NCI-H69 (cell line): ENCODE measurements at regions not wholly inside any gene's neighbourhood (a gene's known extent, or its start where the extent isn't known, plus 50 kb on each side); places are given as distances from the start of the nearest gene placed in this dataset.

Experiments used
- DNase-seq: peaks from one replicate; lab custom pipeline; 2025; lab: John Stamatoyannopoulos, UW

- no peak for DNase-seq
Observed at GRCh38 chr9:103625161-103625804, 468.8 kb upstream of the SMC2 start.

GRCh38 chr9:103627731-103628130 lies 466.4 kb upstream of the SMC2 start:
- no peak for DNase-seq

- DNase-seq: no peak
Observed at GRCh38 chr9:103649086-103649485, 445.0 kb upstream of the SMC2 start.

- DNase-seq: no peak
Observed at GRCh38 chr9:103658156-103658555, 436.0 kb upstream of the SMC2 start.

GRCh38 chr9:103660830-103661229 lies 433.3 kb upstream of the SMC2 start:
- DNase-seq: no peak

- DNase-seq: peak; percentile 38
Observed at GRCh38 chr9:103661663-103662062, 432.4 kb upstream of the SMC2 start.

GRCh38 chr9:103669296-103669695 lies 424.8 kb upstream of the SMC2 start:
- DNase-seq: peak; percentile 94

GRCh38 chr9:103674271-103674670 lies 419.8 kb upstream of the SMC2 start:
- DNase-seq: peak; percentile 43

GRCh38 chr9:103680581-103680980 lies 413.5 kb upstream of the SMC2 start:
- DNase-seq: no peak

- DNase-seq: no peak
Observed at GRCh38 chr9:103681435-103681834, 412.7 kb upstream of the SMC2 start.

GRCh38 chr9:103700195-103700962 lies 393.7 kb upstream of the SMC2 start:
- no peak for DNase-seq

GRCh38 chr9:103702572-103702971 lies 391.5 kb upstream of the SMC2 start:
- peak; percentile 97 for DNase-seq

GRCh38 chr9:103707181-103707580 lies 386.9 kb upstream of the SMC2 start:
- no peak for DNase-seq

GRCh38 chr9:103709366-103709765 lies 384.7 kb upstream of the SMC2 start:
- no peak for DNase-seq

- no peak for DNase-seq
Observed at GRCh38 chr9:103713631-103714030, 380.5 kb upstream of the SMC2 start.

GRCh38 chr9:103714992-103715391 lies 379.1 kb upstream of the SMC2 start:
- no peak for DNase-seq

- no peak for DNase-seq
Observed at GRCh38 chr9:103721056-103721455, 373.1 kb upstream of the SMC2 start.

GRCh38 chr9:103730866-103731265 lies 363.2 kb upstream of the SMC2 start:
- DNase-seq: no peak

GRCh38 chr9:103731541-103731940 lies 362.6 kb upstream of the SMC2 start:
- no peak for DNase-seq

GRCh38 chr9:103734471-103734870 lies 359.6 kb upstream of the SMC2 start:
- peak; percentile 7 for DNase-seq

GRCh38 chr9:103755441-103755840 lies 338.7 kb upstream of the SMC2 start:
- no peak for DNase-seq

GRCh38 chr9:103755986-103756385 lies 338.1 kb upstream of the SMC2 start:
- no peak for DNase-seq

- no peak for DNase-seq
Observed at GRCh38 chr9:103757062-103757461, 337.0 kb upstream of the SMC2 start.

GRCh38 chr9:103761466-103761865 lies 332.6 kb upstream of the SMC2 start:
- no peak for DNase-seq
